NCI-H345 (cell line): ENCODE measurements at regions not wholly inside any gene's neighbourhood (a gene's known extent, or its start where the extent isn't known, plus 50 kb on each side); places are given as distances from the start of the nearest gene placed in this dataset.
"Not testable (repeated sequence)": the region's sequence is repeated elsewhere in the genome, so short reads cannot be mapped to it uniquely, and the experiment has no call there.

Source experiments
- DNase-seq: peaks from one replicate; lab custom pipeline; 2025; lab: John Stamatoyannopoulos, UW

DNA sequence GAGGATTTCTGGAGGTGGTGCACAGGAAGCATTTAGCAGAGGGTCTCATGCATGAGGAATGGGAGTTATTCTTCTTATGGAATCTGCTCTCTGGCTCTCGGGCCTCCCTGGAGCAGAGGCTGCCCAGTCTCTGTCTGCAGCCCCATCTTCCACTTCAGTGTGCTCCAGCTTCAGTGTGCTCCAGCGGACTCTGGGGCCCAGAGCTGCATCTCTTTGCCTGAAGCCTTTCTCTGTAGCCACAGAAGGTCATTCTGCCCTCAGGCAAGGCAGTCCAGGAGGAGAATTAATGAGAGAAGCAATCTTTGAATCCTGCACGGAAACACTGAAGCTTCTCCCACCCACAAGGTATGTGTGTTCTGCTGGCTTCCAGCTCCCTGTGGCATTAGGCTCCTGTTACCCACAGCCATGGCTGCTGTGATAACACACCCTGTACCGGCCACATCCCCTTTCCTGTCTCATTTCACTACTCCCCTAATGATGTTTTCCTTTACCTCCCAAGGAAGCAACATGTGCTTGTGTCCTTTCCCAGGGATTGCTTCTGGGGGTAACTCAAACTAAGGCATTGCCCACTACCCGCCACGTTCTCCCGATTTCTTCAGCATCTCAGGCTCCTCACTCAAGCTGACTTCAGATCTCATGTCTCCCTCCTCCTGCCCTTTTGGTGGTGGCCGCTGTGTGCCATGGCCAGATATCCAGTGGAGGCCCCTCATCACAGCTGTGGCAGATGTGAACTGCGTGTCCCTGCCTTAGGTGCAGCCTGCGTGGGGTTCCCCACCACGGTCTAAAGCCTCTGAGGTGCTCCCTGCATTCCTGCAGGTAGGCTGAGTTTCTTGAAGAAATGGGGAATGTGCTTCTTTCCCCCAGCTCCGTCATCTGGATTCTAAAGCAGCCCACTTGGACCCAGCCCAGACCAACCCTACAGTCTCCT lies 181.2 kb upstream of the GALNT2 start:
- no peak for DNase-seq

DNA sequence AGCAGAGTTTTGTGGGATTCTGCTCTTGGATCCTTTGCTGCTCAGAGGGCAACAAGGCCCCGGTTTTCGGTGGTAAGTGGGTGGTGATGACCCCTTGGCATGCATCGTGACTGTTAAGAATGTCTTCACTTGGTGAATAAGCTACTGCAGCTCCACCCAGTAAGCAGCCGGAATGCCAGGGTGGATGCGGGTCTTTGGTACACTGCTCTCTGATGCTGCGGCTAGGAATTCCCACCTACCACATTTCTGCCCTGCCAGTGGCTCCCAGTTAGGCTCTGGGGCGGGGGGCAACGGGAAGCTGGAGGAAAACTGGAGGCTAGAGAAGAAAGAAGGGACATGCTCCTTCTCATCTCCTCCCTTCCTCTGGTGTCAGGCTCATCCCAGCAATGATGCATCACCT lies 180.4 kb upstream of the GALNT2 start:
- DNase-seq: no peak

DNA sequence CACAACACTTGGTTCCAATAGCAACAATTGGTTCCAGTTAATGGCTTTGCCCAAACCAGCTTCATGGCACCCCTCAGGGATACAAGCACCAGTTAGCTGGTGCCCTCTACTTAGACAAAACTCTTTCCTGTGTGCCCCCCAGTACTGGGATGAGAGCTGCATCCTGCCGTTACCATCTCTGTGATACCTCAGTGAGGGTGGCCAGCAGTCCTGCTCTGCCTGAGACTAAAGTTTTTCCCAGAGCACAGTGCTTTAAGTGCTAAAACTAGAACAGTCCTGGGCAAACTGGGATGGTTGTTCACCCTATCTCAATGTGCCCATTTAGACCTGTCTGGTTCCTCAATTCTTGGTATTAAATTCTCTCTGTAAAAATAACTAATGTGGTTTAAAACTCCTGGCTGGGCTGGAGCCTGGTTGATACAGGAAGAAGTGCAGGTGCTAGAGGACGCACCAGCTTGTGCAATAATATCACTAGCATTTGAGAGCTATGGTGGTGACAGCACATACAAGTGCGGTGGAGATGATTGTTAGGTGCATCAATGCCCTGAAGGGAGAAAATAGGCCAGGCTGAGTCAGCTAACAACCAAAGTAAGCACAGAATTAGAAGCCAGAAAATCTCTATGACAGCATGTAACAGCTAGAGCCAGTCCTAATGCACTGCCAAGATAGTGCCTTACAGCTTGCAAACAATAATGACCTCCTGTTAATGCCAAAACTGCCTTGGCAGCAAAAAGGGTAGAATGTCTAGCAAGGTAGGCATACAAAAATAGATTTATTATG lies 179.8 kb upstream of the GALNT2 start:
- no peak for DNase-seq

DNA sequence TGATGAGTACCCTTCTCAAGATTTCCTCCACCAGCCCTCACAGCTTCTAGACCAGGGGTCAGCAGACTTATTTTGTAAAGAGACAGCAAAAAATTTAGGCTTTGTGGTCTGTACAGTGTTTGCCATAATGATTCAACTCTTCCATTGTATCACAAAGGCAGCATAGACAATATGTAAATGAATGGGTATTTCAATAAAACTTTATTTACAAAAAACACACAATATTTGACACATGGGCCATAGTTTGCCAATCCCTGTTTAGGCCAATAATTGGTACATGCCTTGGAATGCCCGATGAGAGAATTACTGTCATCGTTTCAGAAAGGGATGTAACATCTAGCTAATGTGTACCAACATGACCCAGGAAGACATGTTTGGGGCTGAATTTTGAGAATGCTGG lies 178.9 kb upstream of the GALNT2 start:
- DNase-seq: no peak

DNA sequence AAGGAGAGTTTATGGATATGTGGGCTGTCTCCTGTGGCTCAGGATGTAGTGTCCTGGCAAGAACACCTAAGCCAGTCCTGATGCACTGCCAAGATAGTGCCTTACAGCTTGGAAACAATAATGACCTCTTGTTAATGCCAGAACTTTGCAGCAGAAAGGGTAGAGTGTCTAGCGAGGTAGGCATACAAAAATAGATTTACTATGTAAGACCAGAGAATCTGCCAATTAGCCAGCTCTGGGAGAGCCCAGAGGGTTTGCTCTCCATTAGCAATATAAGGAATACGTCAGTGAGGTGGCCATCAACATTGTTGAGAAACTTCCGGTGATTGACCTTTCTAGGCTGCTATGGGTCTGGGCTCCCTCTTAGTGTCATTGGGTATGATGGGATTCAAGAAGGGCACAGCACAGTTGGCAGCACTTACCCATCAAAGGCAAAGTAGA lies 178.5 kb upstream of the GALNT2 start:
- DNase-seq: no peak

DNA sequence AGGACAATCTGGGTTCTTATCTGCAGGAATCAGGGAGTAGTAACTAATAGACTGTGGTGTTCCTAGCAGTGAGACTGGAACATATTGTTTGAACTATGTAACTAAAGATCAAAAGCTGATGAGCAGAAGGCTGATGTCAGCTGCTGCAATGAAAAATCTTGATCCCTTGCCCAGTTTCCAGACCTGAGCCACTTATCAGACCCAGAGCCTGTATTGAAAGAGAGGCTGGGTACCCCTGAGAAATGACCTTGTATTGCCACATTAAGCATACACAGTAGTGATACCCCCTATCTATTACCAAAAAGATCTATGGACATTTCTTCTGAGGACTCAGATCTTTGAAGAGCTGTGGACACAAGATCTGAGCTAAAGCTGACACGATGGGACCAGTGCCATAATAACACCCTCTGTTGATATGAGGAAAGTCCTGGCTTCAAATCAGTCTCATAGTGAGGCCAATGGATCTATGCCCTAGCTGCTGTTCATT lies 178.0 kb upstream of the GALNT2 start:
- DNase-seq: no peak

DNA sequence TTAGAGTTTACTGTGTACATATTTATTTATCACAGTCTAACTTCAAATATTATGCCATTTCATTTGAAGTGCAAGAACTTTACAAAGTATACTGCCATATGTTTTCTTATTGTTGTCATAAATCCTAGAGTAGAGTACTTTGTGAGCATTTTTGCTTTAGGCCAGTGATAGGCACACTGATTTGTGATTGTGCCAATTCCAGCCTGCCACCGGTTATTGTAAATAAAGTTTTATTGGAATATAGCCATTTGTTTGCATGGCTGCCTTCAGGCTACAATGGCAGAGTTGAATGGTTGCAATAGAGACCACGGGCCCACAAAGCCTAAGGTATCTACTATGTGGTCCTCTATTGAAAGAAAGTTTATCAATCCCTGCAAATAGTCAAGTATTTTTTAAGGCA lies 175.8 kb upstream of the GALNT2 start:
- DNase-seq: no peak

DNA sequence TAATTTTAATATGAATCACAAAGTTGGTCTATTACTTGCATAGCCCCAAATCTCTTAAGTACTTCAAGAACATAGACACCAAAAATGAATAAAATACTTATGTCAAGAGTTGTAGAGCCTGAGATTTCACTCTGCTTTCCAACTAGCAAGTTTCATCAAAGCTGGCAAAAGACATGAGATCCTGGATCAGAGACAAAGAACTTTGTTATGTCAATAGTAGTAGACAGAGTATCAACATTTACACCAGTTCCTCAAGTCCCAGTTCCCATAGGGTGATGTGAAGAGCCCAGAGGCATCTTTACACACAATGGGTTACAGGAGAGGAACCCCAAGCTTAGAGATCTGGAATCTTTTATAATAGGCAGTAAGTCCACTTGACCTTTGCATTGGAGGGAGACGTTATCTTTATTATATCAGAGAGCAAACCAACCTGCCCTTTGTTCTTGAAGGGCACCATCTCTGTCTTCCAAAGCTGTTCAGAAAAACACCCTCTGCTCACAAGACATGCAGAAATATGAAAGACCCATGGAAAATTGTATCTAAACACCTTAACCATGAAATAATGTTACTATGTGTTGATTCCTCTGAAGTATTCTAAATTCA lies 174.4 kb upstream of the GALNT2 start:
- no peak for DNase-seq

DNA sequence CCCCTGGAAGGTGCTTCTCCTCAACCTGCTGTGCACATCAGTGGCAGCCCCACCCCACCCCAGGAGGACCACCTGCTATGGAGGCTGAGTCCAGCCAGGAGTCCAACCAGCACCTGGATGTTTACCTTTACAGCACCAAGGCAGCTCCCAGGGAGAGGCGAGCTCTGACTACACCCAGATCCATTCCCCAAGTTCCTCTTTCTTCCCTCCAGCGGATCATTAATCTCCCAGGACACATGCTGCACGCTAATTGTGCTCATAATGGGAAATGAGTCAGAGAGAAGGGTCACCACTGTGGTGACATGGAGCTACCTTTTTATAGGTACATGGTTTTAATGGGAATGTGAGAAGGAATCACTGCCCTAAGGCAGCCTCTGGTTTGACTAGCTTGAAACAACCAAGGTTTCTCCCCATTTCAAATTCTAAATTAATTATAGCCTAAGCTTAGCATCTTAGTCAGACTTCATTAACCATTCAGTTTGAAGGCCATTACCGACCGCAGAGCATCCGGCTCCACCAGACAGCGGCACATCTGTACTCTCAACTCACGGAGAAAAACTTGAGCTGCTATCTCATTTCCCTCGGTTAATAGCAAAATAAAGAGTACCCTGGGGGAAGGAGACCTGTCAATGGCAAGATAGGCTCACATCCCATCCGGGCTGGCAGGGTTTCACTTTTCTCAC lies 173.1 kb upstream of the GALNT2 start:
- no peak for DNase-seq

DNA sequence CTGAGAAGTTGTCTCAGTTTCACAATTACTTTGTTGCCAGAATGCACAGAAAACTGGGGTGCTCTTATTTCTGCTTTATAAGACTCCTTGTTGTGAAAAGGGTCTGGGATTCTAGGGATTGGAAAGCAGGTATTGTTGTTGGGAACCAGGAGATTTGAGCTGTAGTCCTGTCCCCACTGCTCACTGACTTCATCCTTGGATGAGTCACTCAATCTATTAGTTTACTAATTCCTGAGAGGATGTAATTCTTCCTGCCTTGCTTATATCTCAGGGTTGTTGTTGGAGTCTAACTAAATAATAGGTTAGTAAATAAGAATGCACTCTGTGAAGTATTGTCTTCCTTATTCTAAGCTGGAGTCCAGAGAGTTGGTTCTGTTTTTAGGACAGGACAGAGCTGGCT lies 172.5 kb upstream of the GALNT2 start:
- DNase-seq: no peak

DNA sequence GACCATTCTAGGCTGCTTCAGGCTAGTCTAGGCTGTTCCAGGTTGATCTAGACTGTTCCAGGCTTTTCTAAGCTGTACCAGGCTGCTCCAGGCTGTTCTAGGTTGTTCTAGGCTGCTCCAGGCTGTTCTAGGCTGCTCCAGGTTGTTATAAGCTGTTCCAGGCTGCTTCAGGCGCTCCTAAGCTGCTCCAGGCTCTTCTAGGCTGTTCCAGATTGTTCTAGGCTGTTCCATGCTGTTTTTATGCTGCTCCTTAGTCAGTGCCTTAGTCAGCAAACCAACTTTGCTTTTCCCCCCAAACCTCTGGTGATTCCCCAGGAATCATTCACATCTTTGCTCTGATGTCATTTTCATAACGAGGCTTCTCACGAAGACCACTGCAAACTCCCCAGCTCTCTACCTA lies 171.4 kb upstream of the GALNT2 start:
- no peak for DNase-seq

DNA sequence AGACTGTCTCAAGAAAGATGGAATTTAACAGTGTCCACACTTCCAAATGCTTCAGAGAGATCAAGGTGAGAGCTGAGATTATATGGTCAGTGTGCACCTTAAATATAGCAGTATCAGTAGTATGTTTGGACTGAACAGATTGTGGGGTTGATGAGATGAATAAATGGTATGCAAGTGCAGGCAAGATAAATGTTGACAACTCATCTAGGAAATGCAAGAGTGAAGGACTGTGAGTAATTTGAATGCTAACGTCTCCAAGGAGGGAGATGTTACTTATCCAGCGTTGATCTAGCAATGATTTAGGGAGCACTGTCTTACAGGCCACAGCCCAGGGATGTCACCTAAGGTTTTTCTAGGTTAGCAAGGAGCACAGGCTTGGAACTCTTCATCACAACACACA lies 170.7 kb upstream of the GALNT2 start:
- no peak for DNase-seq

DNA sequence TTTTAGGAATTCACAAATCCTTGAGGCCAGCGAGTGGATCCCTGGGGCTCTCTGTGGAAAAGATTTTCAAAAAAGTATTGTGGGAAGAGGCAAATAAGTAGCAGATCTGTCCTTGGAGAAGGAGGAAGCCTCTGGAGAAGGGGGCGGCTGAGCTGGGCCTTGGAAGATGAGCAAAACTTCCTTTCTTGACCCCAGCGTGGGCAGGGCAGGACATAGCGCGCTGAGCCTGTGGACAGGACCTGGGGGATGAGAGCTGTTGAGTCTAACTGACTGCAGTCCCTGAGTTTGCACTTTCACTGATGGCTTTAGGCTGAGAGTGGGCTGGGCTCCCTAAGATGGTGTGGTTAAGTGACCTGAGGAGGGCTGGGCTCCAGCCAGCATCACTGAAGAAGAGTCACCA lies 170.2 kb upstream of the GALNT2 start:
- no peak for DNase-seq

DNA sequence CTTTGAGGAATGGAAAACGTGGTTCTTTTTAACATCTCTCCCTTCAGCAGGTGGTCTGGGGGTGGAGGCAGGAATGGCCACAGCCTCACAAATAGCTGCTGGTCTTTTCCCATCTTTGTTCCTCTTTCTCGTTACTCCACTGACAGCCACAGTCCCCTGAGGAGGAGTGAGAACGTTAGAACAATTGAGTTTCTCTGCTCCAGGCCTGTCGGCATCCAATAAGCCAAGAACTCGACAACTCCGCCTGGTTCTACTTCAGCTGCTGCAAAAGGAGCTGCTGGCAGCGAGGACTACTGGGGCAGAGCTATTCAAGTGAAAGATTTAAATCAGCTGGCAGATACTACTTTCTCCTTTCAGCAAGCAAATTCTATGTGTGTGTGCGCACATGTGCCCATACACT lies 169.5 kb upstream of the GALNT2 start:
- no peak for DNase-seq

DNA sequence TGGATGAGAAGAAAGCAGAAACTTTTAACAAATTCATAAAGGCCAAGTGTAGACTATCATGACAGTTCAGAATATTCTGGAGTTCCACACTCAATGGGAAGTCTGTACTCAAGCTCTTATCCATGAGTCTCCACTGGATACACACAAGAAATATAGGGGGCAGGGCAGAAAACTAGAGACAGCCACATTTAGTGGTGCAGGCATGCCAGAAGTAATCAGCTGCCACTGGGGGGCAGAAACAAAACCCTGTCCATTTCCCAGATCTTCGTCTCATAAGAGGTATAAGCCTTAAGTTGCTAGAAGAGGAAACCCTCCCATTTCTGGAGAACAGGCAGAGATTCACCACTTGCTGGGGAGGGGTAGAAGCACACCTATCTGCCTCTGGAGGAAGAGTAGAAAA lies 166.8 kb upstream of the GALNT2 start:
- no peak for DNase-seq

DNA sequence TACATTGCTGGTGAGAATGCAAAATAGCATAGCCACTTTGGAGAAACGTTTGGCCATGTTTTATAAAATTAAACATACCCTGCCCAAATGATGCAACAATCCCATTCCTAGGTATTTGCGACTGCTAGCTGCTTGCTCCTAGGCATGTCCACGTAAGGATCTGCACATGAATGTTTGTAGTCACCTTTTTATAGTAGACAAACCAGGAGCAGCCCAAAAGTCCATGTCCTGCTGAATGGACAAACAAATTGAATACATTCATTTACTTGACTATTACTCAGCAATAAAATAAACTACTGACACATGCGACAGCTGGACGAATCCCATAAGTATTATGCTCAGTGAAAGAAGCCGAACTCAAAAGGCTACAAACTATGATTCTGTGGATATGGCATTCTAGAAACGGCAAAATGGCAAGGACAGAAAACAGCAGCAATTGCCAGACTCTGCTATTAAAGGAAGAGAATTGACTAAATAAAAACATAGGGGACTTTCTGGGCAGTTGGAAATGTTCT lies 161.9 kb upstream of the GALNT2 start:
- DNase-seq: no peak

DNA sequence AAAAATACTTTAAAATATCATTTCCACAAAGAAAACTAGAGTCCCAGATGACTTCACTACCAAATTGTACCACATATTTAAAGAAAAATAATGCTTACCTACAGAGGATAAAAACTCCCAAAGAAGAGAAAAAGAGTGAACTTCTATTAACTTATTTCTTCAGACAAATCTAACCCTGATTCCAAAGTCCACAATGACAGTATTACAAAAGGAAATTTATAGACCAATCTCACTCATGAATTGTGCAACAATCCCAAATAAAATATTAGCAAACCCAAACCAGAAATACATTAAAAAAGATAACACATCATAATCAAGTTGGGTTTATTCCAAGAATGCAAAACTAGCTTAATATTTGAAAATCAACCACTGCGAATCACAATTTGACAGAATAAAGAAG lies 161.4 kb upstream of the GALNT2 start:
- DNase-seq: no peak

DNA sequence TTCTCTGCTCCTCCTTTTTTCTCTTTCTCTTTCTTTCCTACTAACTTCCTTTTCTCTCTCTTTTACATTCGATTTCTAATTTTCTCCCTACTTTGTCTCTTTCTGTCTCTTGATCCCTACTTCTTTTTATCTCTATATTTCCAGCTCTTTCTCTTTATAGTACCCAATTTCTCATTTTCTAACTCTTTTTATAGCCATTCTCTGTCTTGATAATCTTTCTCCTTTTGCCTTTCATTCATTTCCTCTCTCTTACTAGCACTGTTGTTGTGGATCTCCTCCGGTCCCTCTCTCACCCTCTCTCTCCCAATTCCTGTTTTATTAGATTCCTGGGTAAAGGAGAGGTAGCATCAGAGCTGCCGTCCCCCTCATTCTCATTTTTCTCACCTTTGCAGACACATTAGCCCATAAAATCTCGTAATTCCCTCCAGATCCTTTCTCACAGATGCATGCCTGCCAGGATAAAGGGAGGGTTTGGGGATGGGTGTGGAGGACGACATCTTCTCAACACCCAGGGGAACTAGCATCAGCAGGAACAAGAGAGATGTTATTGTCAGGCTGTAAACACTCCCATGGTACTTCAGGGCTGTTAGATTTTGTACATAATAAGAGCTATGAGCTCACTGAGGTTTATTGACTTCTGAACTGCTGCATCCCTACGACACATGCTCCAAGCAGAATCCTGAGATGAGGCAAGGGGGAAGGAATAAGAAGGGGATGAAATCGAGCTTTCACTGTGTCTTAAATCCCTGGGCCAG lies 159.0 kb upstream of the GALNT2 start:
- peak; percentile 70 for DNase-seq

DNA sequence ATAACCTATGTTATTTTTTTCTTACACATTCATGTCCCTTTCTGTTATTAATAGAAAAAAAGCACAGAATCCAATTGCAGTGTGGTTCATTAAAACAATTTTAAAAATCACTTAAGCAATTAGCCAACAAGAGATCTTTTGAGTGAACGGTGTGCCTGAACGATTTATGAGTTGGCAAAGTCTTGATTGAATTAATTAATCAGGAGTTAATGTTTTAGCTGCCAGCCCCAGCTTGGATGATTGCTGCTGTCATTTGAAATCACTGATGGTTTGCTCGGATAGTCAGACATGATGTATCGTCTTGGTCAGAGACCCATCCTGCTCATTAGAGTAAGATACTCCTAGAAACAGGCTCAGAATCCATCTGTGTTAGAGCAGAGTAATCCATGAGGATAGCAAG lies 158.3 kb upstream of the GALNT2 start:
- no peak for DNase-seq

DNA sequence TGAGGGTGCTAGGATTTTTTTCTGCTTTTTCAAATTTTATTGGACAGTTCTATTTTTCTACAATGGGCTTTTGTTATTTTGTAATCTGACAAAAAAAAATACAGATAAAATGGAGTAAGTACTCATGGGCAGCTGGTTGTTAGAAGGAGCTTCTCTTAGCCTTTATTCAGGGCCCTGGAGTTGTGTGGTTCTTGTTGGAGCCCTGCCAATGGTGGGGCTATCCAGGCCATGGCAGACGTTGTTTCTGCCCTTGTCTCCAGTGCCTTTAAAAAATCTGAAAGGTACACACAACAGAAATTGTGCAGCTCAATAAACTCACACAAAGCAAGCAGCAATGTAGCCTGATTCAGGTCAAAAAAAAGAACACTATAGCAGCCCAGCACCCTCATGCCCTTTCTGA lies 153.5 kb upstream of the GALNT2 start:
- peak; percentile 27 for DNase-seq

DNA sequence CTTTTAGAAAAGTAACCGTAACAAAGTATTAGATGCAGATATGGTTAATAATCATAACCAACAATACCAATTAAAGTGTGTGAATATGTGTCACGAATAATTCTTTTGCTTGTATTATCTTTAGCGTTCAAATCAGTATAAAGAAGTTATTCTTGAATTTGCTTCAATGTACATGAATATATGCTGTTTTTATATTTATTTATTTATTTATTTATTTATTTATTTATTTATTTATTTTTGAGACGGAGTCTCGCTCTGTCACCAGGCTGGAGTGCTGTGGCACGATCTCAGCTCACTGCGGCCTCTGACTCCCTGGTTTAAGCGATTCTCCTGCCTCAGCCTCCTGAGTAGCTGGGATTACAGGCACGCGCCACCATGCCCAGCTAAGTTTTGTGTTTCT lies 147.6 kb upstream of the GALNT2 start:
- DNase-seq: not testable (repeated sequence)
